Activated T-helper 2 cell treated with anti-CD3 and anti-CD28 coated beads, Interferon-gamma antibody, Interleukin-2, Interleukin-4, amounts not matched to agents 10 μg/mL and 5 μg/mL and 100 μg/mL, durations not matched to agents 14 hours and 24 hours and 36 hours (primary cell): ENCODE measurements at regions not wholly inside any gene's neighbourhood (a gene's known extent, or its start where the extent isn't known, plus 50 kb on each side); places are given as distances from the start of the nearest gene placed in this dataset.

Experiments used
- DNase-seq: peaks from one replicate; pipeline ENCODE4 v3.0.0; 2021; ENCODE audit warnings: low spot score
- H3K27ac Mint-ChIP-seq: one replicate; pipeline ENCODE4 v1.8.0; 2021; ENCODE audit warnings: mixed read lengths
- H3K27me3 Mint-ChIP-seq: one replicate; pipeline ENCODE4 v1.8.0; 2021; ENCODE audit warnings: low read depth, mixed read lengths
- H3K36me3 Mint-ChIP-seq: one replicate; pipeline ENCODE4 v1.8.0; 2021; ENCODE audit warnings: low read depth, mixed read lengths
- H3K4me1 Mint-ChIP-seq: one replicate; pipeline ENCODE4 v1.8.0; 2021; ENCODE audit warnings: low read depth, mixed read lengths
- H3K4me3 Mint-ChIP-seq: one replicate; pipeline ENCODE4 v1.8.0; 2021; ENCODE audit warnings: low read depth, mild to moderate bottlenecking, moderate library complexity, mixed read lengths
- H3K9me3 Mint-ChIP-seq: one replicate; pipeline ENCODE4 v1.8.0; 2021; ENCODE audit warnings: mixed read lengths
- intact Hi-C: fragments of 100-400 bp; cut with micrococcal nuclease; formaldehyde crosslinking; loops from one replicate; pipeline ENCODE4 v1.15.1; 2023

GRCh38 chrX:16300831-16301230 is 133.6 kb downstream of the MAGEB17 start:
- no peaks in the 10 kb centered on the region for H3K9me3 Mint-ChIP-seq
- no peaks in the 10 kb centered on the region for H3K27me3 Mint-ChIP-seq
- DNase-seq, result no peak
- no peaks in the 10 kb centered on the region for H3K4me1 Mint-ChIP-seq
- intact Hi-C loops, result no loop called here
- no peak overlapping the region for H3K4me3 Mint-ChIP-seq
- no peak overlapping the region for H3K27ac Mint-ChIP-seq
- H3K36me3 Mint-ChIP-seq, result no peaks in the 10 kb centered on the region

DNA sequence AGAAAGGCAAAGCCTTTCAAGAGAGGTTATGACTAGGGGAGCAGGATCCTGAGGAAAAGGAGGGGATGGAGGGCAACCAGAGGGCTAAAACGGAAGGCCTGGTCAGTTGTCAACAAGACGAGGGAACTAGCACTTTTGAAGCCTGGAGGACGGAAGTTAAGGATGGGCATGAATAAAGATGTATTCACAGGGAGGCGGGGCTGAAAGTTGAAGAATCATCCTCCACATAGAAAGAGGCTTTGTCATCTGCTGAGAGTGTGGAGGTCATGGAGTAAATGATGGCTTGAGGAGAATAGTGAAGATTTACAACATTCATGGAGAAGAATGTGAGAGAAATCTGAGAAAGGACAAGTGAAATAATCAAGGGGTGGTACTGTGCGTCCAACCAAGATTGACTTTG is 137.5 kb downstream of the MAGEB17 start:
- no peak for DNase-seq
- no peaks in the 10 kb centered on the region for H3K27me3 Mint-ChIP-seq
- H3K4me1 Mint-ChIP-seq, result no peaks in the 10 kb centered on the region
- no peaks in the 10 kb centered on the region for H3K36me3 Mint-ChIP-seq
- intact Hi-C loops, result no loop called here
- no peak overlapping the region for H3K4me3 Mint-ChIP-seq
- no peak overlapping the region for H3K27ac Mint-ChIP-seq
- no peaks in the 10 kb centered on the region for H3K9me3 Mint-ChIP-seq

DNA sequence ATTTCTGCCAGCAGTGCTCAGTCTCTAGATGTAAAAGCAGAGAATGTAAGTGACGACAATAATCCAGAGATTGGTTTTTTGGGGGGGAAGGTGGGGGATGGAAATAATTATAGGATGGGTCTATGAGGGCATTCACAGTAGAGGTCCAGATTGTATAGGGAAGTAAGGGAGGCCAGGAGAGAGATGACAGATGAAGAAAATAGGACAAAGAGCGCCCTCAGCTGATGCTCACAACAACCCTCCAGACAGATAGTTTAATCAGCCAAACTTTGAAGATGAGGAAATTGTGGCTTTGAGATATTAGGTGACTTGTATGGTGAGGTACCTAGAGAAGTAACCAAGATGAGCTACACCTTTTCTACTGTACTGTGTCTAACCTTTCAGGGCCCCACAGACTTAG is 137.9 kb downstream of the MAGEB17 start:
- intact Hi-C loops, result no loop called here
- Mint-ChIP-seq H3K27ac (no peak overlapping the region), H3K4me3 (no peak overlapping the region), H3K4me1 (no peaks in the 10 kb centered on the region), H3K9me3 (no peaks in the 10 kb centered on the region), H3K27me3 (no peaks in the 10 kb centered on the region), H3K36me3 (no peaks in the 10 kb centered on the region)
- no peak for DNase-seq

DNA sequence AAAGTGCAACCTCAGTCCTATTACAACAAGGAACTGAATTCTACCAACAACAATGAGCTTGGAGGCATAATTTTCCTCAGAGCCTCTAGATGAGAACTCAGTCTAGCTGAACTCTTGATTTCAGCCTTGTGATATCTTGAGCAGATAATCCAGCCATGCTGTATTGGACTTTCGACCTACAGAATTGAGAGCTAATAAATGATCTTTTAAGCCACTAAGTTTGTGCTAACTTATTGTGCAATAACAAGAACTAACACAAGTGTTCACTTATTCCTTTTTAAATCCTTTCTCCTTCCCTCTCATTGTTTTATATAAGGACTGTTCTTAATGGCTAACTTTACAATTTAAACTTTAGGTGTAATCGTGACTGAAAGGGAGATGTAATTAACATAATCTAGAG is 140.7 kb downstream of the MAGEB17 start:
- H3K4me1 Mint-ChIP-seq, result no peaks in the 10 kb centered on the region
- no peaks in the 10 kb centered on the region for H3K36me3 Mint-ChIP-seq
- no peaks in the 10 kb centered on the region for H3K27me3 Mint-ChIP-seq
- H3K4me3 Mint-ChIP-seq, result no peak overlapping the region
- no peaks in the 10 kb centered on the region for H3K9me3 Mint-ChIP-seq
- no peak for DNase-seq
- no peak overlapping the region for H3K27ac Mint-ChIP-seq
- intact Hi-C loops, result no loop called here

DNA sequence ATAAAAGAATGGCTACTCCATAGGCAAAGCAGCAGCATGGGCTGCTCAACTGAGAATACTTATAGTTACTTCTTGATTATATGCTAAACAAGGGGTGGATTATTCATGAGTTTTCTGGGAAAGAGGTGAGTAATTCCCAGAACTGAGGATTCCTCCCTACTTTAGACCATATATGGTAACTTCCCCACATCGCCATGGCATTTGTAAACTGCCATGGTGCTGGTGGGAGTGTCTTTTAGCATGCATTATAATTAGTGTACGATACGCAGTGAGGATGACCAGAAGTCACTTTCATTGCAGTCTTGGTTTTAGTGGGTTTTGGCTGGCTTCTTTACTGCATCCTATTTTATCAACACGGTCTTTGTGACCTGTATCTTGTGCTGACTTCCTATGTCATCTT is 141.5 kb downstream of the MAGEB17 start:
- H3K4me1 Mint-ChIP-seq, result no peaks in the 10 kb centered on the region
- no peak overlapping the region for H3K27ac Mint-ChIP-seq
- DNase-seq, result no peak
- no peaks in the 10 kb centered on the region for H3K36me3 Mint-ChIP-seq
- intact Hi-C loops, result no loop called here
- no peaks in the 10 kb centered on the region for H3K9me3 Mint-ChIP-seq
- H3K4me3 Mint-ChIP-seq, result no peak overlapping the region
- H3K27me3 Mint-ChIP-seq, result no peaks in the 10 kb centered on the region

DNA sequence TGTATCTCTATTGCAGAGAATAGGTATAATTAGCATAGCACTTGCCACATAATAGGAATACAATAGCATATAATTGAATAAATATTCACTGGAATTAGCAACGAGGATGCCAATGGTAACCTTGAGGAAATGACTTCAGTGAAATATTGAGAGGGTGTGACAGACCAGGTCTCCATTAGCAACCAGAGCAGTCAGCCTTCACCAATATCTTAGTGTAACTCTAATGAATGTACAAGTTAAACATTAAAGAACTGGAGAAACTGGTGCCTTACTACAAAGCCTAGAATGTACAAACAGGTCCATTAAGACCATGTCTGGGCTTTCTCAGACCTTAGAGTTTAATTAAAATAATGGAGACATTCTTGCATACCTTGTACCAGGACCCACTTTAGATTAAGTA is 143.0 kb downstream of the MAGEB17 start:
- Mint-ChIP-seq H3K36me3 (no peaks in the 10 kb centered on the region), H3K27ac (no peak overlapping the region), H3K4me1 (no peaks in the 10 kb centered on the region), H3K9me3 (no peaks in the 10 kb centered on the region), H3K4me3 (no peak overlapping the region), H3K27me3 (no peaks in the 10 kb centered on the region)
- DNase-seq, result no peak
- intact Hi-C loops, result no loop called here

- DNase-seq, result no peak
- no peaks in the 10 kb centered on the region for H3K4me1 Mint-ChIP-seq
- intact Hi-C loops, result no loop called here
- no peak overlapping the region for H3K27ac Mint-ChIP-seq
- no peaks in the 10 kb centered on the region for H3K27me3 Mint-ChIP-seq
- H3K36me3 Mint-ChIP-seq, result no peaks in the 10 kb centered on the region
- H3K9me3 Mint-ChIP-seq, result no peaks in the 10 kb centered on the region
- H3K4me3 Mint-ChIP-seq, result no peak overlapping the region
Measured at GRCh38 chrX:16311671-16312070, 144.4 kb downstream of the MAGEB17 start.

GRCh38 chrX:16312761-16313623 is 145.7 kb downstream of the MAGEB17 start:
- no peak overlapping the region for H3K4me3 Mint-ChIP-seq
- H3K9me3 Mint-ChIP-seq, result no peaks in the 10 kb centered on the region
- H3K27me3 Mint-ChIP-seq, result no peaks in the 10 kb centered on the region
- H3K27ac Mint-ChIP-seq, result no peak overlapping the region
- no peaks in the 10 kb centered on the region for H3K4me1 Mint-ChIP-seq
- intact Hi-C loops, result no loop called here
- DNase-seq, result no peak
- no peaks in the 10 kb centered on the region for H3K36me3 Mint-ChIP-seq

GRCh38 chrX:16316331-16316730 is 149.1 kb downstream of the MAGEB17 start:
- no peak for DNase-seq
- no peaks in the 10 kb centered on the region for H3K9me3 Mint-ChIP-seq
- H3K4me1 Mint-ChIP-seq, result no peaks in the 10 kb centered on the region
- H3K27ac Mint-ChIP-seq, result no peak overlapping the region
- no peak overlapping the region for H3K4me3 Mint-ChIP-seq
- H3K27me3 Mint-ChIP-seq, result no peaks in the 10 kb centered on the region
- no peaks in the 10 kb centered on the region for H3K36me3 Mint-ChIP-seq
- intact Hi-C loops, result no loop called here

GRCh38 chrX:16319929-16320328 is 152.6 kb downstream of the MAGEB17 start:
- no peak for DNase-seq
- Mint-ChIP-seq H3K4me1 (no peaks in the 10 kb centered on the region), H3K4me3 (no peak overlapping the region), H3K36me3 (no peaks in the 10 kb centered on the region), H3K27me3 (no peaks in the 10 kb centered on the region), H3K27ac (no peak overlapping the region), H3K9me3 (no peaks in the 10 kb centered on the region)
- intact Hi-C loops, result no loop called here

DNA sequence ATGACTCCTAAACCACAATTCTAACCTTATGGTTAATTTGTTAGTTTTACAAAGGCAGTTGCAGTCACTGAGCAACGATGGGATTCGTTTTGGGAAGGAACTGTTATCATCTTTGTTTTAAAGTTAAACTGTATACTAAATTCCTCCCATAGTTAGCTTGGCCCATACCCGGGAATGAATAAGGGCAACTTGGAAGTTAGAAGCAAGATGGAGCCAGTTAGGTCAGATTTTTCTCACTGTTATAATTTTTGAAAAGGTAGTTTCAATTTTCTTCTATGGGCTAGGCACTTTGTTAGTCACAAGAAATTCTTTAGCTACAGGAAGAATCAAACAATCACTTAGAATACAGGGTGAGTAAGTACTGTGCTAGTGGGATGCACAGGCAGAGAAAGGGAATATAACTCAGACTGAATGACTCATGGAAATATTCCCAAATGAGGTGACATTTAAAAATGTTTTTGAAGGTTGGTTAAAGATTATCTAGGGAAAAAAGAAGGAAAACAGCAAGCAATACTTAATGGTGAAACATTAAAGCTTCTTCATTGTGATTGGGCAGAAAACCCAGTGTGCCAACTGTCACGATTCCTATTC is 153.6 kb downstream of the MAGEB17 start:
- Mint-ChIP-seq H3K36me3 (no peaks in the 10 kb centered on the region), H3K27me3 (no peaks in the 10 kb centered on the region), H3K9me3 (no peaks in the 10 kb centered on the region), H3K4me1 (no peaks in the 10 kb centered on the region), H3K4me3 (no peak overlapping the region), H3K27ac (no peak overlapping the region)
- no peak for DNase-seq
- intact Hi-C loops, result no loop called here

DNA sequence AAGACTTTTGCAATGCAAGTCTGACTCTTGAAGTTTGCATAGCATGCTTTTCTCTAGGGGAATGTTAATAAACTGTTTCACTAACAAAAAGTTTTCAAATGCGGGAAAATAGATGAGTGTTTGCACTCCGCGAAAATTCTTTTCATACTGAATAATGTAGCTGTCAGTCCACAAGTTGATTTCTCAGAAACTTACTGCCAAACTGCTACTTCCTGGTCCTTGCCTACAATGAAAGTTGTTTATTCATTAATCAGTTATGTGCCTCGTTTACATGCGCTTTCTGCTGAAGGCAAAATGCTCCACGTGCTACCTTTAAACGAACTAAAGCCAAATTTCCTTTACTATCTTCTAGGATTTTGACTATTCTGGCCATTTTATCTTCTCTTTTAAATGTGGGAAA is 166.2 kb downstream of the MAGEB17 start:
- Mint-ChIP-seq H3K4me3 (no peak overlapping the region), H3K27me3 (no peaks in the 10 kb centered on the region), H3K36me3 (no peaks in the 10 kb centered on the region), H3K4me1 (no peaks in the 10 kb centered on the region), H3K27ac (no peak overlapping the region), H3K9me3 (no peaks in the 10 kb centered on the region)
- DNase-seq, result no peak
- intact Hi-C loops, result no loop called here

GRCh38 chrX:16335181-16335580 is 167.9 kb downstream of the MAGEB17 start:
- H3K27me3 Mint-ChIP-seq, result no peaks in the 10 kb centered on the region

More at GRCh38 chrX:16335181-16335580, 167.9 kb downstream of the MAGEB17 start:
- no peaks in the 10 kb centered on the region for H3K9me3 Mint-ChIP-seq
- no peak overlapping the region for H3K27ac Mint-ChIP-seq
- no peak for DNase-seq
- intact Hi-C loops, result no loop called here
- no peak overlapping the region for H3K4me3 Mint-ChIP-seq
- H3K4me1 Mint-ChIP-seq, result no peaks in the 10 kb centered on the region
- H3K36me3 Mint-ChIP-seq, result no peaks in the 10 kb centered on the region
